Astrocyte (in vitro differentiated cells and primary cell): ENCODE measurements at regions not wholly inside any gene's neighbourhood (a gene's known extent, or its start where the extent isn't known, plus 50 kb on each side); places are given as distances from the start of the nearest gene placed in this dataset.
"Not testable (repeated sequence)": the region's sequence is repeated elsewhere in the genome, so short reads cannot be mapped to it uniquely, and the experiment has no call there.

Experiments
- EZH2 ChIP-seq: IDR thresholded peaks from 2 replicates; pipeline ENCODE4 v1.6.1; 2012; ENCODE audit warnings: mild to moderate bottlenecking, low read length, inconsistent platforms; ENCODE audit not compliant: insufficient read depth
- TF ChIP-seq, protein P1 (sequence below): IDR thresholded peaks from 2 replicates; pipeline ENCODE4 v1.5.1; 2011; ENCODE audit warnings: low read depth, mild to moderate bottlenecking, inconsistent platforms, low read length, moderate library complexity; ENCODE audit not compliant: insufficient read depth

DNA sequence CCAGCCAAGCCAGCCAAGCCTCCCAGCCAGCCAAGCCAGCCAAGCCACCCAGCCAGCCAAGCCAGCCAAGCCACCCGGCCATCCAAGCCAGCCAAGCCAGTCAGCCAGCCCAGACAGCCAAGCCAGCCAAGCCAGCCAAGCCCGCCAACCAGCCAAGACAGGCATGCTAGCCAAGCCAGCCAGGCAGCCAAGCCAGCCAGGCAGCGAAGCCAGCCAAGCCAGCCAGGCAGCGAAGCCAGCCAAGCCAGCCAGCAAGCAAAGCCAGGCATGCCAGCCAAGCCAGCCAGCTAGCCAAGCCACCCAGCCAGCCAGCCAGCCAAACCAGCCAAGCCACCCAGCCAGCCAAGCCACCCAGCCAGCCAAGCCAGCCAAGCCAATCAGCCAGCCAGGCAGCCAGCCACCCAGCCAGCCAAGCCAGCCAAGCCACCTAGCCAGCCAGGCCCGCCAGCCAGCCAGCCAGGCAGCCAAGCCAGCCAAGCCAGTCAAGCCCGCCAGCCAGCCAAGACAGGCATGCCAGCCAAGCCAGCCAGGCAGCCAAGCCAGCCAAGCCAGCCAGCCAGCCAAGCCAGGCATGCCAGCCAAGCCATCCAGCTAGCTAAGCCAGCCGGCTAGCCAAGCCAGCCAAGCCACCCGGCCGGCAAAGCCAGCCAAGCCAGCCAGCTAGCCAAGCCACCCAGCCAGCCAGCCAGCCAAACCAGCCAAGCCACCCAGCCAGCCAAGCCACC is 318.5 kb upstream of the PLGLB2 start:
- TF ChIP-seq, protein P1, sequence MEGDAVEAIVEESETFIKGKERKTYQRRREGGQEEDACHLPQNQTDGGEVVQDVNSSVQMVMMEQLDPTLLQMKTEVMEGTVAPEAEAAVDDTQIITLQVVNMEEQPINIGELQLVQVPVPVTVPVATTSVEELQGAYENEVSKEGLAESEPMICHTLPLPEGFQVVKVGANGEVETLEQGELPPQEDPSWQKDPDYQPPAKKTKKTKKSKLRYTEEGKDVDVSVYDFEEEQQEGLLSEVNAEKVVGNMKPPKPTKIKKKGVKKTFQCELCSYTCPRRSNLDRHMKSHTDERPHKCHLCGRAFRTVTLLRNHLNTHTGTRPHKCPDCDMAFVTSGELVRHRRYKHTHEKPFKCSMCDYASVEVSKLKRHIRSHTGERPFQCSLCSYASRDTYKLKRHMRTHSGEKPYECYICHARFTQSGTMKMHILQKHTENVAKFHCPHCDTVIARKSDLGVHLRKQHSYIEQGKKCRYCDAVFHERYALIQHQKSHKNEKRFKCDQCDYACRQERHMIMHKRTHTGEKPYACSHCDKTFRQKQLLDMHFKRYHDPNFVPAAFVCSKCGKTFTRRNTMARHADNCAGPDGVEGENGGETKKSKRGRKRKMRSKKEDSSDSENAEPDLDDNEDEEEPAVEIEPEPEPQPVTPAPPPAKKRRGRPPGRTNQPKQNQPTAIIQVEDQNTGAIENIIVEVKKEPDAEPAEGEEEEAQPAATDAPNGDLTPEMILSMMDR, result not testable (repeated sequence)
- TF ChIP-seq EZH2, result not testable (repeated sequence)
